ENCODE measurements at regions not wholly inside any gene's neighbourhood (a gene's known extent, or its start where the extent isn't known, plus 50 kb on each side); places are given as distances from the start of the nearest gene placed in this dataset.

- TF ChIP-seq ZNF384 (IDR thresholded peaks at IDR 0.05): no peak
- TF ChIP-seq SP1 (IDR thresholded peaks at IDR 0.05): no peak
These were observed 529.8 kb upstream of the ACTRT1 start for GRCh38 chrX:128582036-128582435.

All from HEK293T (cell line).